Cardiac muscle cell (in vitro differentiated cells and primary cell): ENCODE measurements at regions not wholly inside any gene's neighbourhood (a gene's known extent, or its start where the extent isn't known, plus 50 kb on each side); places are given as distances from the start of the nearest gene placed in this dataset.

Experiments
- DNase-seq, 2 donors: peaks; one replicate each; pipeline versions ENCODE4 v3.0.0 to v3.0.0-alpha.2; 2010 to 2017; ENCODE audit warnings: low read depth in 1 of 2, low spot score in 1 of 2
- H3K27ac ChIP-seq: fragments of 200-600 bp; sonication (generic); 2 replicates; pipeline ENCODE4 v1.5.1; 2016
- H3K27me3 ChIP-seq: fragments of 200-600 bp; sonication (generic); 2 replicates; pipeline ENCODE4 v1.6.0; 2016; ENCODE audit warnings: control low read depth
- H3K36me3 ChIP-seq: fragments of 200-600 bp; sonication (generic); 2 replicates; pipeline ENCODE4 v1.5.1; 2016; ENCODE audit warnings: control low read depth
- H3K4me1 ChIP-seq: fragments of 200-600 bp; sonication (generic); 2 replicates; pipeline ENCODE4 v1.8.1; 2017; ENCODE audit warnings: low read depth, mild to moderate bottlenecking, mixed run types
- H3K4me3 ChIP-seq: fragments of 200-600 bp; sonication (generic); 2 replicates; pipeline ENCODE4 v1.5.1; 2016; ENCODE audit warnings: mild to moderate bottlenecking
- H3K9me3 ChIP-seq: fragments of 200-600 bp; sonication (generic); 2 replicates; pipeline ENCODE4 v1.5.1; 2017; ENCODE audit warnings: low read depth, mild to moderate bottlenecking, control low read depth
- TF ChIP-seq, protein P1 (sequence below): IDR thresholded peaks from 2 replicates; pipeline ENCODE4 v1.5.1; 2012; ENCODE audit warnings: low read depth, mild to moderate bottlenecking, low read length

DNA sequence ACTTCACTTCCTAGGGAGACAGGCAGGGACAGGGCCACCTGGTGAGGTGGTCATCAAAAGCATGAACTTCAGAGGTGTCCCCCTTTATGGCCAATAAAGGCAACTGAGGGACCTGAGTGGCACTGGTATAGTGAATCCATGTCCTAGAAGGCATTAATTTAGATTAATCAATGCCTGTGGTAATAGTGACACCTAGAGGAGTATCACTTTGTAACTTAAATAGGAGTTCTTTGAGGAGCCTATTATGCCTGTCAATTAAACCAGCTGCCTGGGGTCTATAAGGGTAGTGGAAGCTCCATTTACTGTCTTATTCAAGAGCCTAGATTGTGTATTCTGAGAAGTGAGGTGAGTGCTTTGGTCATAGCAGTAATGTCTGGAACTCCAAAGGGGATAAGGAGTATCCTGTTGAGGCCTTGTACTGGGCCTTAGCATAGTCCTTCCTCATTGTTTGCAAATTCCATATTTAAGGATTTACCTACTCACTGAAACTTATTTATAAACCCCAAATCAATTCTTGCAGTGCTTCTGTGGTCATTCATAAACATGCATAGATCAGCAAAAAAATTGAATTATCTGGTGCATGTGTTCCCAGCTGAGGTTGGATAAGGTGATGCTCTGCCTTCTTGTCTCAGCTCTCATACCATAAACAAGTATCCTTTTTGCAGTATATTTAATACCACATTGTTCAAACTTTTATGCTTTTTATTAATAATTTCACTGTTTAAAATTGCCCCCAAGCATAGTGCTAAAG lies 213.8 kb upstream of the RADX start:
- Histone ChIP-seq H3K4me1 (no peaks in the 10 kb centered on the region), H3K27me3 (no peaks in the 10 kb centered on the region), H3K4me3 (no peak overlapping the region), H3K36me3 (no peaks in the 10 kb centered on the region), H3K9me3 (no peaks in the 10 kb centered on the region), H3K27ac (no peak overlapping the region)
- peak; percentile 20 to 42 for DNase-seq
- TF ChIP-seq, protein P1, sequence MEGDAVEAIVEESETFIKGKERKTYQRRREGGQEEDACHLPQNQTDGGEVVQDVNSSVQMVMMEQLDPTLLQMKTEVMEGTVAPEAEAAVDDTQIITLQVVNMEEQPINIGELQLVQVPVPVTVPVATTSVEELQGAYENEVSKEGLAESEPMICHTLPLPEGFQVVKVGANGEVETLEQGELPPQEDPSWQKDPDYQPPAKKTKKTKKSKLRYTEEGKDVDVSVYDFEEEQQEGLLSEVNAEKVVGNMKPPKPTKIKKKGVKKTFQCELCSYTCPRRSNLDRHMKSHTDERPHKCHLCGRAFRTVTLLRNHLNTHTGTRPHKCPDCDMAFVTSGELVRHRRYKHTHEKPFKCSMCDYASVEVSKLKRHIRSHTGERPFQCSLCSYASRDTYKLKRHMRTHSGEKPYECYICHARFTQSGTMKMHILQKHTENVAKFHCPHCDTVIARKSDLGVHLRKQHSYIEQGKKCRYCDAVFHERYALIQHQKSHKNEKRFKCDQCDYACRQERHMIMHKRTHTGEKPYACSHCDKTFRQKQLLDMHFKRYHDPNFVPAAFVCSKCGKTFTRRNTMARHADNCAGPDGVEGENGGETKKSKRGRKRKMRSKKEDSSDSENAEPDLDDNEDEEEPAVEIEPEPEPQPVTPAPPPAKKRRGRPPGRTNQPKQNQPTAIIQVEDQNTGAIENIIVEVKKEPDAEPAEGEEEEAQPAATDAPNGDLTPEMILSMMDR, result peak; percentile 21

- no peaks in the 10 kb centered on the region for H3K36me3 ChIP-seq
- H3K27me3 ChIP-seq, result no peaks in the 10 kb centered on the region
- H3K4me1 ChIP-seq, result no peaks in the 10 kb centered on the region
- no peaks in the 10 kb centered on the region for H3K9me3 ChIP-seq
- peak in 1 of 2 donors; percentile 20 for DNase-seq
- TF ChIP-seq, protein P1, result no peak
- no peak overlapping the region for H3K4me3 ChIP-seq
- no peak overlapping the region for H3K27ac ChIP-seq
Observed at GRCh38 chrX:106401965-106402559, 209.7 kb upstream of the RADX start.

DNA sequence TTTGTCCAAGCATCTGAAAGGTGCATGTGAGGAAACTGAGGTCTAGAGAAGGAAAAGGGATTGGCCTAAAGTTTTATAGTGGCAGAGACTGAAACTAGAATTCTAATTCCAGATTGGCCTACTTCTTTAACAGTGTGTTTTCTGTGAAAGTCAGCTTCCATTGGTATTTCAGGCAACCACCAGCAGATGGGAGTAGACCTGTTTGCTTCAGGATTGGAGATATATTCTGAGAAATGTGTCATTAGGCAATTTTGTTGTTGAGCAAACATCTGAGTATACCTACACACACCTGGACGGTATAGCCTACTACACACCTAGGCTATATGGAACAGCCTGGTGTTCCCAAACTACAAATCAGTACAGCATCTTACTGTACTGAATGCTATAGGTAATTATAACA lies 207.3 kb upstream of the RADX start:
- H3K36me3 ChIP-seq, result no peaks in the 10 kb centered on the region
- TF ChIP-seq, protein P1, result peak; percentile 13
- DNase-seq, result no peak
- H3K4me3 ChIP-seq, result no peak overlapping the region
- no peak overlapping the region for H3K27ac ChIP-seq
- no peaks in the 10 kb centered on the region for H3K27me3 ChIP-seq
- H3K4me1 ChIP-seq, result no peaks in the 10 kb centered on the region
- no peaks in the 10 kb centered on the region for H3K9me3 ChIP-seq

DNA sequence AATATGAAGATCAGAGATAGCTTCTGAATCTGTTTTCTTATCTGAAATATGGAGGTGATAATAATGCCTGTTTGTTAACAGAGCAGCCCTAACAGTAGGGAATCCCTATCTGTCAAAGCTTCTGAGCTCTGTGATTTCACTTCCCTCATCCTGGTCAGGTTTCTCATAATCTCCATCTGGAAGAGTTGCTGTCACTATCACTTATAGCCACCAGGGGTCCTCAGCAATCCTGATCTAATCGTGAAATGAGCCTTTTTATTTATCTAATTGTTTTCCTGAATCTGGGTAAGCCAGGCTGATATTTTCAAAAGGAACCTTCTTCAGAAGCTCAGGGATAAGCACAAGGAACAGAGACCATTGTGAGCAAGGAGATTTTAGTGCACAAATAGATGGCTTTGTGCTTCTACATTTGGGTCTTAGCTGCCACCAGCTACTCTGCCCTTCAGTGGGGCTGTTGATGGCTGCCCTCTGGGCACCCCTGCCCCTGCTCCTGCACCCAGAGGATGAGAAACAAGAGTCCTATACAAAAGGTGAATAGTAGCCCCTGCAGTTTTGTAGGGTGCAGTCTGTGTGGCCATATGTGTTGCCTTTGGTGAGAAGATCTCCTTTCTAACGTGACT lies 196.4 kb upstream of the RADX start:
- no peaks in the 10 kb centered on the region for H3K27me3 ChIP-seq
- H3K27ac ChIP-seq, result no peak overlapping the region
- peak; percentile 18 to 38 for DNase-seq
- H3K36me3 ChIP-seq, result no peaks in the 10 kb centered on the region
- no peaks in the 10 kb centered on the region for H3K9me3 ChIP-seq
- H3K4me3 ChIP-seq, result no peak overlapping the region
- TF ChIP-seq, protein P1, result peak; percentile 58
- H3K4me1 ChIP-seq, result no peaks in the 10 kb centered on the region

DNA sequence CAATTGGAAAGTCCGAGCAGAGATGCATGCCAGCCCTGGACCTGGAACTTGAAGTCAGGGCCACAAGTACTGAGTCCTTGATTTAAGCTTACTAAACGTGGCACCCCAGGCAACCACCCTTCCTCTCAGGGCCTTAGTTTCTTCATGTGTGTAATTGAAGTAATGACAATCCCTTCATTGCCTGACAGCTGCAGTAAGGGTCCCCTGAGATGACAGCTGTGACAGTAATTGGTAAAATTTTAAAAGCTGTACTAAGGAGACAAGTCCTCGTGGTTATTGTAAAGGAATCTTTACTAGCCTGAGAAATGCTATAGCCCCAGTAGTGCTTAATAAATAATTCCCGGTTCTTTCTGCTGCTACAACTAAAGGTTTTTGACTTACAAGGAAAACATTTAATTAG lies 175.1 kb upstream of the RADX start:
- Histone ChIP-seq H3K9me3 (no peaks in the 10 kb centered on the region), H3K27me3 (no peaks in the 10 kb centered on the region), H3K27ac (no peak overlapping the region), H3K4me1 (no peaks in the 10 kb centered on the region), H3K36me3 (no peaks in the 10 kb centered on the region), H3K4me3 (no peak overlapping the region)
- DNase-seq, result no peak
- TF ChIP-seq, protein P1, result no peak
